ENCODE measurements at regions not wholly inside any gene's neighbourhood (a gene's known extent, or its start where the extent isn't known, plus 50 kb on each side); places are given as distances from the start of the nearest gene placed in this dataset.

GRCh38 chr18:61108706-61109105 is 224.5 kb upstream of the CDH20 start:
- Histone ChIP-seq H3T11ph (ENCODE audit: low read length) (no peak overlapping the region), H3K56ac (ENCODE audit: insufficient read length, low read depth, low read length) (no peak overlapping the region), H4K5ac (ENCODE audit: insufficient read length, low read depth, low read length) (no peak overlapping the region), H3K9ac (ENCODE audit: extremely low read depth, insufficient read length, low read length) (no peak overlapping the region), H3K79me2 (ENCODE audit: insufficient read depth, low read length) (no peaks in the 10 kb centered on the region), H3K4me2 (ENCODE audit: insufficient read depth, insufficient read length, low read length) (no peak overlapping the region), H3K23me2 (ENCODE audit: insufficient read length, low read depth, low read length, poor library complexity, severe bottlenecking) (no peaks in the 10 kb centered on the region), H4K91ac (ENCODE audit: insufficient read length, low read depth, low read length) (no peak overlapping the region), H3K27ac (ENCODE audit: insufficient read length, low read depth, low read length) (no peak overlapping the region), H2BK15ac (ENCODE audit: low read depth, low read length) (no peak overlapping the region), H3K23ac (ENCODE audit: insufficient read length, low read depth, low read length) (no peak overlapping the region), H3K4me1 (ENCODE audit: insufficient read depth, low read length) (no peaks in the 10 kb centered on the region), H3K79me1 (ENCODE audit: insufficient read depth, low read depth, low read length, poor library complexity, severe bottlenecking) (no peaks in the 10 kb centered on the region), H2AFZ (ENCODE audit: low read length) (no peak overlapping the region), H2BK20ac (ENCODE audit: low read depth, low read length, poor library complexity, severe bottlenecking) (no peak overlapping the region), H2BK120ac (ENCODE audit: low read depth, low read length, poor library complexity, severe bottlenecking) (no peak overlapping the region), H3K4ac (ENCODE audit: low read depth, low read length) (no peak overlapping the region), H3K14ac (ENCODE audit: insufficient read depth, low read length) (no peak overlapping the region), H2BK12ac (ENCODE audit: insufficient read length, low read depth, low read length) (no peak overlapping the region), H4K20me1 (ENCODE audit: control insufficient read depth, insufficient read depth, insufficient read length) (no peaks in the 10 kb centered on the region), H2AK5ac (ENCODE audit: insufficient read length, low read length) (no peak overlapping the region), H3K27me3 (ENCODE audit: insufficient read depth, low read length) (no peaks in the 10 kb centered on the region), H3K9me3 (ENCODE audit: control insufficient read depth, low read depth, low read length) (no peaks in the 10 kb centered on the region), H3K18ac (ENCODE audit: insufficient read length, low read depth, low read length) (no peak overlapping the region), H2BK5ac (ENCODE audit: insufficient read length, low read length) (no peak overlapping the region), H4K8ac (replicated peaks; ENCODE audit: insufficient read length, low read depth, low read length) (no peak overlapping the region)
- Mint-ChIP-seq H3K36me3 (ENCODE audit: insufficient read depth in 1 of 3, low read depth in 3 of 3) (no peaks in the 10 kb centered on the region), H3K9me3 (no peaks in the 10 kb centered on the region), H3K27ac (no peak overlapping the region), H3K4me1 (no peaks in the 10 kb centered on the region), H3K4me3 (no peak overlapping the region), H3K27me3 (ENCODE audit: low read depth) (no peaks in the 10 kb centered on the region)
- DNase-seq, result no peak
- no peak for TF ChIP-seq CTCF (conservative IDR thresholded peaks at IDR 0.05)
